HG03060 (cell line): ENCODE measurements at regions not wholly inside any gene's neighbourhood (a gene's known extent, or its start where the extent isn't known, plus 50 kb on each side); places are given as distances from the start of the nearest gene placed in this dataset.

Experiments used
- ATAC-seq: cut with Tn5 transposase; IDR thresholded peaks from one replicate; pipeline ENCODE4 v1.9.1; 2021; ENCODE audit warnings: low read depth, moderate number of reproducible peaks; ENCODE audit not compliant: unreplicated experiment

DNA sequence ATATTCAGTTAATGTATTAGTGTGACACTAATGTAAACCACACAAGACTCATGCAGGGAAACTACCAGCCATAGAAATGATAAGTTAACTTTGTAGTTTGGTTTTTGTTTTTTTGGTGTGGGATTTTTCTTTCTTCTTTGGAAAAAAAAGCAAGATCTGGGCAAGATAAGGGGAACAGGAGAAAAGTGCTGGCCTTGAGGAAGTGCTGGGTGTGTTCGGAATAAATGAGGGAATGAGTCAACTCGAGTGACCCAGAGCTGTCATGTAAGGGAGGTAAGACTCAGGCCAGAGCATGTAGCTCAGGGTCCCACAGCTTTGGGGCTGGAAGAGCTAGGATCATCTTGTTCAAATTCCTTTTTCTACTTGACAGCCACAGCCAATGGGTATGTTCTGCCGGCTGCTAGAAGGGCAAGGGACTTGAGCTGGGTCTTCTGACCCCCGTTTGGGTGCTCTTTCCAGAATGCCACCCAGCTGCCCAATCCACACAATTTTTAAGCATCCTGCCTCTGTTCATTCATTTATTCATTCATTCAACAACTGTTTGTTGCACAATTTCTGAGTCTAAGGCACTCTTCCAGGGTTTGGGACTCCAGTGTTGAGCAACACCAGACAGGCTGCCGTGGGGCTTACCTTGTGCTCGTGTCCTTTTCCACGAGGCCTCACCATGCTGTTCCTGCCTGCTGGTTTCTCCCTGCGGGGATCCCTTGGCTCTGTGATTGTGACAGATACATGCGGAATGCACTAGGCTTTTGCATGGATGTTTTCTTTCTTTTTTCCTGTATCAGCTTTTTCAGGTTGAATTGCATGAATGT, 54.5 kb downstream of the CLDN34 start:
- ATAC-seq = no peak

DNA sequence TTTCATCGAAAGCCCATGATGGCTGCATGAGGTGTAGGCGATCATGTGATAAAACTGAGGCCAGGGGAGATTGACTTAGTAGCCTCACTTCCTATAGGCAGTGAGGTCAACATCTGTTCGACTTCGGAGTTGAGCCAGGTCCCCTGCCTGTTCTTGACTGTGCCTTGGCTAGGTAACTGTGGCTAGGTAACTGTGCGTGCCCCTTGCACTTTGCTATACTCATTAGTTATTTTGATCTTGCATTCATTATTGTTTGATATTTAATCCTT, 55.0 kb downstream of the CLDN34 start:
- no peak for ATAC-seq

DNA sequence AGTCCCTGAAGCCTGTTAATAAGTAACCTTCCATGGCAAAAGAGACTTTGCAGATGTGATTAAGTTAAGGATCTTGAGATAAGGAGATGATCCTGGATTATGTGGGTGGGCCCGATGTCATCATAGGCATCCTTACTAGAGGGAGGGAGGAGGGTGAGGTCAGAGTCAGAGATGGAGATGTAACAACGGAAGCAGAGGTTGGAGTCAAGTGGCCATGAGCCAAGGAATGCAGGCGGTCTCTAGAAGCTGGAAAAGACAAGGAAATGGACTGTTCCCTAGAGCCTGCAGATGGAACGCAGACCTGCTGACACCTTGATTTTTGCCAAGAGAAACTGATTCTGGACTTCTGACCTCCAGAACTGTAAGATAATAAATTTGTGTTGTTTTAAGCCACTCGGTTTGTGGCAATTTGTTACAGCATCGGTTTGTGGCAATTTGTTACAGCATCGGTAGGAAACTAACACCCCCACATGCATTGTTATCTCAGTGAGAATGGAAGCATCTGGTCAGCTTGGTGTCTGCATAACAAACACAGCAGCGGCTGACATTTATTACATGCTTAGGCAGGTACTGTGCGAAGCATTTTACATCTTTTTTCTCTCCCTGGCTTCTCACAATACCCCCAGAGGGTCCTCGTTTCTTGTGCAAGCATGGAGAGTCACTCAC, 55.6 kb downstream of the CLDN34 start:
- no peak for ATAC-seq

DNA sequence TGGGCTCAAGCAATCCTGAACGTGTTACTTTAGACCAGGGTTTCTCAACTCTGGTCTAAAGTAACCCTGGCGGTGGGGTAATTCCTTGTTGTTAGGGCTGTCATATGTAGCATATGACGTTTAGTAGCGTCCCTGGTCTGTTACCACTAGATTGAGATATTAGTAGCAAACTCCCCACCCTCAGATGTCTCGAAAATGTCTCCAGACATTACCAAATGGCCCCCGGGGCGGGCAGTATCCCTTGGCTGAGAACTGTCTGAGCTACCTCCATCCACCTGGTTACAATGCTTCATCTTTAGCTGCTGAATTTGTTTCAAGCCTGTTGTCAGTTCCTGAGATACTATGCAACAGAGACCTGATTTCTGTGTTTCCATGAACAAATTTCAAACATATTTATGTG, 56.7 kb downstream of the CLDN34 start:
- ATAC-seq = no peak

DNA sequence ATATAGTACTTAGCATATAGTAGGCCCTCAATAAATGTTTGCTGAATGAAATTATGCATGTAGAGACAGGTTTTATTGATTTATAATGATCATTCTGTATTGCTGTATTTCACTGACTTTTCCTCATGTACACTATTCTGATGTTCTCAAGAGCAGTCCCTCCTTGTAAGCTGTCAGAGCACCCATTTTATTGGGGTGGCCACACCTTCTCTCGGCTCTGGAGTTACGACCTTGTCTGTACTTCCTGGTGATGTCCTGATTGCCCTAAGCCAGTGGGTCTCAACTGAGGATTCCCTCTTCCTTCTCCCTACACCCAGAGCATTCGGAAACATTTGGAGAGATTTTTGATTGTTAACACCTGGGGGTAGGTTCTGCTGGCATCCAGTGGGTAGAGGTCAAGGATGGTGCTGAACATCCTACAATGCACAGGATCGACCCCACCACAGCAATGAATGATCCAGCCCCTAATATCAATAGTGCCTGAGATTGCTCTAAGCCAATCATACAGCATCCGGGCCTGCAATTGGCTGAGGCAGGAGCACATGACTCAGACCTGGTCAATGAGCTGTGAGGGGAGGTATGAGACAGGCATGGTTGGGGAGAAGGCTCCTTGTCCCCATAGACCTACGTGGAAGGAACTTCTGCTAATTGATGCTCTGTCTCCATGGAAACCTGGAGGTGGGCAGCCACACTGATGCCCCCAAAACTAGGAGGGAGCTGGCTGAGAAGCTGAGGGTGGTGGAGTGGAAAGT, 58.8 kb downstream of the CLDN34 start:
- ATAC-seq = no peak

DNA sequence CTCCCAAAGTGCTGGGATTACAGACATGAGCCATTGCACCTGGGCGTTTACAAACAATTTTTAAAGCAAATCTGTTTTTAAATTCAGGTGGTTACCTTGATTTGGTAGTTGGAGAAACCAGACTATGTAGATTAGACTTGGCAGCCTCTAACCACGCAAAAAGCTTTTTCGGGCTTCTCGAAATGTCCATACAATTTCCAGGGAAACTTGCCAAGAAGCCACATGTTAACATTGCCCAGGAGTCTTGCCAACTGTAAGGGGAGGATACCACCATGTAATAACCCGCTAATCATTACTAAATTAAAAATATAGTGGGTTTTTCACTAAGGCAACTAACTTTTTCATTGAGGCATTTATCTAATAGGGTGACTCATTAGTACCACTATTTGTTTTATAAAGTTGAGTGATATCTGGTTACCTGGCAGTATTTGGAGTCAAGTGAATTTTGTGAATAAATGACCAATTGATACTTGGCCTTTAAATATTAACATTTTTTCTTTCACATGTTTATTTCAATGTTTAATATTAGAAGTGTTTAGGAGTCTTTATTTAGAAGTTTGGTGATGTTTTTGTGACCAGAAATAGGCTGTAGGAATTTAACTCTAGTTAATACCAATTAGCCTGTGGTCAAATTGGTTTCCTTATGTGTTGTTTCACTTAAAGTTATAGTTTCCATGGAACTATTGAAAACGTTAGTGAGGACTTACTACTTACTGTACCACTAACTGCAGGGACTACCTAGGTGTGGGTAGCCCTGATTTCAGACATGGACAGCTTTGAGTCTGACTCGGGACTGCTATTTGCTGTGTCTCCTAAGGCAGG, 61.3 kb downstream of the CLDN34 start:
- ATAC-seq = no peak

DNA sequence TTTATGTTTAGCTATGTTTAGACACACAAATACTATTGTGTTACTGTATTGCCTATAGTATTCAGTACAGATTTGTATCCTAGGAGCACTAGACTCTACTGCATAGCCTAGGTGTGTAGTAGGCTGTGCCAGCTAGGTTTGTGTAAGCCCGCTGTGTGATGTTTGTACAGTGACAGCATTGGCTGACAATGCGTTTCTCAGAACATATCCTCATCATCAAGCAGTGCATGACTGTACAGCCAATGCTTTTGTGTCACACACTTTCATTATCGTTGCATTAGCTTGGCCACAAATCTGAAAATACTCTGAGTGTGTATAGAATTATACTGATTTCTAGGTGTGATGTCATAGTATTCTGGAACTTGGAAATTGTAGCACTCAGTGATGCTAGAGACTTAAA, 63.4 kb downstream of the CLDN34 start:
- ATAC-seq = no peak

DNA sequence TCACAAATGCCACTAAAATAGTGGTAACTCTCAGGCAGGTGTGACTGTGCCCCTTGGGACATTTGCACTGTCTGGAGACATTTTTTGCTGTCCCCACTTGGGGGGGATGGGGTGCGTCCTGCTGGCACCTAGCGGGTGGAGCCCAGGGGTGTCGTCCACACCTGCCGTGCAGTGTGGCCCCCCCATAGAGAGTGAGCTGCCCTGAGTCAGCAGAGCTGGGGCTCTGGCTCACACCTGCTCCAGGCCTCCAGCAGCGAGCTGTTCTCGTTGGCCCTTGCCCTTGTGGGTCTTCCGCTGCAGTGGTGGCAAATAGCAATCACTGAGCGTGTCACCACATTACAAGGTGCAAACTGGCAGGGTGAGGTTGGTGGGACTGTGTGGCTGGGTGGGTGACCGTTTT, 64.6 kb downstream of the CLDN34 start:
- no peak for ATAC-seq

DNA sequence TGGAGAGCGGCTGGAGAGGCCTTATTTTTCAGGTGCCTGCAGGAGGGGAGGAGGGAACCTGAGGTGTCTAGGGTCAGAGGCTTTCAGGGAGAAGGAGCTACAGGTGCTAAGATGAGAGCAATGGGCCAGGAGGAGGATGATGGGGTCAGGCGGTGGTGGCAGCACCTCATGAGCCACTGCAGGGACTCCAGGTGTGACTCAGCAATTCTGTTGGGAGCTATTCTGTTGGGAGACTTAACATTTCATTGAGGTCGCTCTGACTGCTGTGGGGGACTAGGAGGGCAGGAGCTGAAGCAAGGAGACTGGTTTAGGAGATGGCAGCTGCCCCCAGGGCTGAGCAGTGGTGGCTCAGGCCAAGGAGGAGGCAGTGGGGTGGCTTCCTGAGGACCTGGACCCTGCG, 65.0 kb downstream of the CLDN34 start:
- no peak for ATAC-seq

DNA sequence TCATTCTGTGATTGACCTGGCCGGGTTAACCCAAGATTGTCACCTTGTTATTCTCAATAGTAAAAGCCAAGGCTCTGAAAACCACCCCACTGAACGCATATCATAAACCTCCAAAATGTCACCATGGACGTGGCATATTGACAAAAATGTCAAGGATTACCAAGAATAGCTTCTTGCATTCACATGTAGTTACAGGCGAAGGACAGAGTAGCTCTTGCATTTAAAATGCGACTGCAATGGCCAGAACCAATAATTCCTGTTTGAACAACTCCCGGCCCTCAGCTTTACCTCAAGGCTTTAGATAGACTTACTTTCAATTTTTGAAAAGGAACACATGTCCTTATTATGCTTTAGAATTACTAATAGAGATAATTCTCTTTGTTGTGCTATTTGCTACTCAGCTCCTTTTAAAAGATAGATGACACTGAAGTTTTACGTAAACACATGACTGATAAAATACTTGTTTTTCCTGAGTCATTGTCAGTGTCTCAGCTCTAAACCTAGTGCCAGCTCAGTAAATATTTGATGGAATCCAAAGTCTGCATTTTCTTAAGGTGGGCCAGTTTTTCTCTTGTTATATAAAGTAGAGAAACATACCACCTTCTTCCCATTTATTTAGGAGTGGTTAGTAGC, 66.3 kb downstream of the CLDN34 start:
- no peak for ATAC-seq

DNA sequence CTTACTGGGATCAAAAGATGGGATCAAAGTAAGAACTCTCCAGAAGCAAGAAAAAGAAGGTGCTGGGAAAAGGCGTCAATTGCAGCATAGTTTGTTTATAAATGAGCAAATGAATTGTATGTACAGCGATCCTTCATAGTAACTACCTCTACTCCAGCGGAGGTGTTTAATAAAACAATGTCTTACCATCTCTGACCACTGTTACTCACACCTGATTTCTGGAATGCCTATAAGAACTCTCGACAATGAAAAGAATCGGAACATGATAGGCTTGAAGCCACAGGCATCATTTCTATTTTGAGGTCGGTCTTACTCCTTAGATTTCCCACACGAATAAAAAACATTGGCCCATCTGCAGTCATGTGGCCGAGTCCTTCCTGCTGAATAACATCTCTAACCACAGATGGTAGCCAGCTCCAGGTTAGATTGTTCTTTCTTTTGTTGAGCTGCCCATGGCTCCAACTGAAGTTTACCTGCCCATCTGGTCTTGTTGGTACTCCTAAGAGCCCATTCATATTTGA, 67.6 kb downstream of the CLDN34 start:
- ATAC-seq = no peak

DNA sequence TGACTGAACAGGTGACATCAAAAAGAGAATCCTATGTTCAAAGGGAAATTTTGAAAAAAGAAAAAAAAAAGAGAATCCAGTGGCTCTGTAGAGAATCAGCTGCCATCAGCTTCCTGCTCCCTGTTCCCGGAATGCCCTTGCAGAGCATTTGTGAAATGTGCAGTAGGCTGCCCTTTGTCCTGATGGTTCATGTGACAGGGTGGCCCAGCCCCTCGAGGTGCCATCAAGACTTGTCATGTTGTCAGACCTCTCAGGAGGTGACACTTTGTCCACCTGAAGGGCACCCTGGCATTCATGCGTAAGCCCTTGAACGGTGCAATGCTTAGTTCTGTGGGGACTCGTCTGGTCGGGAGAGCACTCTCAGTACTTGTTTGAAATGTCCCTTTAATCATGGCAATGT, 71.4 kb downstream of the CLDN34 start:
- ATAC-seq = no peak

DNA sequence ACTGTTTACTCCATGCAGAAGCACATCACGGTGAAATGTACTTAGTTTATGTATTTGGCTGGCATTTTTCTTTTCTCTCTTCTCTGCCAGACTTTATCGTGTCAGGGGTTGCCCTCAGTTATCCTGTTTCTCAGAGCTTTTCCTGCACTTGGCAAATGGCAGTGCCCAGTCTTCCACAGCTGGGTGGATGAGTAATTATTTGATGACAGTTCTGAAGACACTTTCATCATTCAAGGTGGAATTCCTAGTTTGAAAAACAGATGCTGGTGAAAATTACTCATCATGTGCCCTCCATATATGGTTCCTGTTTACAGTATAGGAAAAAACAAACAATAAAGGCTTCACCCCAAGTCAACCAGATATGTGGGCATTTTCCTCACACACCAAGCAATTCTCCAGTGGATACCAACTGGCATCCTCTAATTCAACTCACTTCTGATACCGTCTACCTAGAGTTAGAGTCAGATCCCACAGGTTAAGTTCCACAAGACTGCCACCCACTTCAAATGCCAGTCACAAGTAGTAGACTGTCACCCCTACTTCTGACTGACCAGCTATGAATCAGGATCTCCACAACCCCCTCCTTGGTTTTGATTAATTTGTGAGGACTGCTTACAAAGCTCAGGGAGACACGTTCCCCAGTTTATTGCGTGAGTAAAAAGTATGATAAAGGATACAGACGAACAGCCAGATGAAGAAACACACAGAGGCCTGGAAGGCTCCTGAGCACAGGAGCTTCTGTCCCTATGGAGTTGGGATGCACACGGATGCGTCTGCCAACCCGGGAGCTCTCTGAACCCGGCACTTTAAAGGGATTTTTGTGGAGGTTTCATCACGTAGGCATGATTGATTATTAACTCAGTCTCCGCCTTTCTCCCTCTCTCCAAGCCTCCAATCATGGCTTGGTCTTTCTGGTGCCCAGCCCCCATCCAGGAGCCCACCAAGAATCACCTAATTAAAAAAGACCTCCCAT, 72.9 kb downstream of the CLDN34 start:
- no peak for ATAC-seq

DNA sequence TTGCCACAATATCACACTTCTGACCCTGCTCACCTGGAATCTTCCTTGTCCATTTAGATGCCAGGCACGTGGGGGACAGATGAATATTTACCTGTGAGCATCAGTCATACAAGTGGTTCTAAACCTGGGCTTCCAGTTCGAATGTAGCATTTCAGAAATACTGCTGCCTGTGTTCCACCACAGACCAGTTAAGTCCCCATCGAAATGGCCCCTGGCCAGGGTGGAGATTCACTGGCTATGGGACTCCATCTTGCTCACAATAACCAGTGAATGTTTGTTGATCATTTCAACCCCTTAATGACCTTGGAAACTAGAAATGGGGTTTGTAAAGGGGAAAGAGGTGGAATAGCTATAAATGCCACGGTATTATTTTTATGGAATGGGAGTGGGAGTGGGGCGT, 73.8 kb downstream of the CLDN34 start:
- ATAC-seq = no peak

DNA sequence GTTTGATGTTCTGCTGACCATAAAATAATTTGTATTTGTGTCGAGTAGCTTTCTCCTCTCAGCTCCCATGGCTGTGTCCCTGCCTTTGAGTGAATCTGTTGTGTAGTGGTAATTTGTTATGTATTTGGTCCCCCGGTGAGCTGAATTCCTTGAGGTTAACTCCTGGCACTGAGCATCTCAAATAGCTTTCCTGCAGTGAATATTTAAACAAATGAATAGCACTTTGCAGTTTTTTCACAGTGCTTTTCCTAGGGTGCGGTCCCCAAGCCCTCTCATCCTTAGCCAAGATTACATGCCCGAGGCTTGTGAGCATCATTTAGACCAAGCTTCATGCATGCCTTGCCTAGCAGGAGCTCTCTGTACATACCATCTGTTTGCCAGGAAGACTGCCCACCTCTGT, 74.2 kb downstream of the CLDN34 start:
- ATAC-seq = no peak

DNA sequence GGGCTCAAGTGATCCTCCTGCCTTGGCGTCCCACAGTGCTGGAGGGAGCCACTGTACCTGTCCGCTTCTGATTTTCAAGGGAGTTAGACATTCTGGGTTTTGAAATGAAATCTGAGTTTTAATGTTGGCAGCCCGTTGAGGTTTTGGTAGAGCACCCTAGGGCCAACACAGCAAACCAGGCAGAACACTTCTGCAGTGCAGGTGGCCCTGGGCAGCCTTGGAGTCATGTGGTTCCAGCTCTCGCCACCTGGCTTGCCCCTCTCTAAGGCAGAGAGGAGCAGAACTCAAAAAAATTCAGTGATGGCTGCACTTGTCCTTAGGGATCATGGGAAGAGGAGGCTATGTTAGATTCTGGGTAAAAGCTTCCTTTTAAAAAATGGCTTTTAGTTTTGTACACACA, 74.9 kb downstream of the CLDN34 start:
- no peak for ATAC-seq

DNA sequence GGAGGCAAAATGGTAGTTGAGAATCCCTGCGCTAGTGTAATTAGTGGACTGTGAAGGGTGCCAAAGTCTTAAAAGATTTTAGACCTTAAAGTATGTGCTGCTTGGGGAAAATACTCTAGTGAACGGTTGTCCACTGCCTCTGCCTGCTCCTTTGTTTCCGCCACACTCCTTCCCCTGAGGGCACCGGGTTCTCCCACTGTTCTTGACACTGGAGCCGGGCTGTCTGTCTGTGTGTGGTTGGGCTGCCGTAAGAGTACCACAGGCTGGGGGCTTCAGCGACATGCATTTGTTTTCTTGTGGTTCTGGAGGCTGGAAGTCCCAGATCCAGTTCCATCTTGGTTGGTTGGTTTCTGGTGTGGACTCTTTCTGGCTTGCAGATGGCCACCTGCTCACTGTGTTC, 76.2 kb downstream of the CLDN34 start:
- ATAC-seq = no peak

DNA sequence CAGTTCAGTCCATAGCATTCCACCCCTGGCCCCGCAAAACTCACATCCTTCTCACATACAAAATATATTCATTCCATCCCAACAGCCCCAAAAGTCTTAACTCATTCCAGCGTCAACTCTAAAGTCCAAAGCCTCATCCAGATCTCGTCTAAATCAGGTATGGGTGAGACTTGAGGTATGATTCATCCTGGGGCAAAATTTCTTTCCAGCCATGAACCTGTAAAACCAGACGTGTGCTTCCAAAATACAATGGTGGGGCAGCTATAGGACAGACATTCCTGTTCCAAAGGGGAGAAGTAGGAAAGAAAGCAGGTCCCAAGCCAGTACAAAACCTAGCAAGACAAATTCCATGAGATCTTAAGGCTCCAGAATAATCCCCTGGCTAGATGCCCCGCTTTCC, 76.9 kb downstream of the CLDN34 start:
- ATAC-seq = no peak

DNA sequence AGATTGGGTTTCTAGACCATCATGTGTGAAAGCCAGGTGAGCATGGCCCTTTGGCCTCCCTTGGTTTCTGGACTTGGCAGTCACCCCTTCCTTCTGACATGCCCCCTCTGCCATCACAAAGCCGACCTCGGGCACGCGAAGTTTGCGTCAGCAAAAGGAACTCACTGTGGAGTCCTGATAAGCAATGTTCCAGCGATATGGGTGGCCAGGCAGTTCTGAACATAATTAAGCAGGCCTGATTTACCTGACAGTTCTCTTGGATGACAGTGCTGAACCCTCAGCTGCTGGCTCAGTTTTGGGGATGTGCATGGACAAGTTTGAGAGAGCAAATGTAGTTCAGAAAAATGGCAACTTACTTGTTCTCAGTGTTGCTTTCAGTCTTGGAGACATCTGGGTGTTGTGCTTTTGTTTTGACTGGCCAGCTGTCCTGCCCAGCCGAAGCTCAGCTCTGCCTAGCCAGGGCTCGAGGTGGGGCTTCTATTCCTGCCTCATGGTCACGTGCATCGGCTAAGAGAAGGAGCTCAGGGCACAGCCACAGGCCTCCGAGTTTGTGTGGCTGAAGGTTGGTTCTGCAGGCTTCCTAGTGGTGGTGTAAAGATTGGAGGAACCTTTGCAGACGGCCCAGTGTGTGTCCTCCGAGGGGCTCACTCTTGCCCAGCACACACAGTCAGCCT, 78.3 kb downstream of the CLDN34 start:
- ATAC-seq = no peak
